ENCODE measurements at regions not wholly inside any gene's neighbourhood (a gene's known extent, or its start where the extent isn't known, plus 50 kb on each side); places are given as distances from the start of the nearest gene placed in this dataset.

DNA sequence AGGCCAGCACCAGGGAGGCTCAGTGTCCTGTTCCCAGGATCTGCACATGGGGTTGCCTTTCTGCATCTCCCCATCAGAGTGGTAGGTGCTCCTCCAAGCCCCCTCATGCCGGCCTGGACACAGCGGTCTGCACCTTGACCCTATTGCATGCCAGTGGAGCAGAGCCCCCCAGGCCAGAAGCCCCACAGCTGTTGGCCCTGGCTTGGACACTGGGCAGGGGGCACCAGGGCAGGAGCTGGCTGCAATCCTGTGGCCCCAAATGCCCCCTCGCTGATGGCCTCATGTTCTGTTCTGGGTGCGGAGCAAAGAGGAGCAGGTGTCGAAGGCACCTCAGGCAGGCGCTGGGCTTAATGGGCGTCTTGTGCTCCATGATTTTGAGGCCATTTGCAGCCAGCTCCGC lies 62.7 kb downstream of the CCDC74A start:
- Histone ChIP-seq H3K27ac (ENCODE audit: low read depth, low read length) (no peak overlapping the region), H2AK5ac (ENCODE audit: low read depth, low read length) (no peak overlapping the region), H3K4me3 (ENCODE audit: extremely low read depth in 1 of 4, insufficient read depth in 2 of 4, low read depth in 3 of 4, low read length in 4 of 4) (no peak overlapping the region), H3K18ac (ENCODE audit: extremely low read depth, low read length) (no peak overlapping the region), H3K79me1 (ENCODE audit: low read depth, low read length) (no peaks in the 10 kb centered on the region), H2AFZ (ENCODE audit: low read length) (no peak overlapping the region), H3K23me2 (ENCODE audit: low read depth, low read length) (no peaks in the 10 kb centered on the region), H2BK5ac (ENCODE audit: low read depth, low read length) (no peak overlapping the region), H3K4me2 (ENCODE audit: insufficient read depth in 1 of 2, low read depth in 2 of 2, low read length in 2 of 2) (no peak overlapping the region), H3K36me3 (ENCODE audit: control insufficient read depth in 2 of 4, insufficient read depth in 4 of 4, low read length in 3 of 4) (no peaks in the 10 kb centered on the region), H2BK120ac (replicated peaks; ENCODE audit: low read depth, low read length) (no peak overlapping the region), H4K91ac (replicated peaks; ENCODE audit: insufficient read length, low read length) (no peak overlapping the region), H2BK20ac (ENCODE audit: low read length) (no peak overlapping the region), H3K9ac (replicated peaks in 1 of 4; ENCODE audit: extremely low read depth in 1 of 4, low read depth in 3 of 4, low read length in 3 of 4) (no peak overlapping the region), H4K5ac (ENCODE audit: insufficient read length, low read depth, low read length) (no peak overlapping the region), H2BK12ac (ENCODE audit: low read depth, low read length) (no peak overlapping the region), H3K9me3 (ENCODE audit: insufficient read depth in 2 of 2, low read depth in 1 of 2, low read length in 1 of 2) (no peaks in the 10 kb centered on the region), H2BK15ac (ENCODE audit: low read length) (no peak overlapping the region), H3K14ac (ENCODE audit: insufficient read length) (no peak overlapping the region), H3K4ac (replicated peaks; ENCODE audit: insufficient read length, low read depth, low read length) (no peak overlapping the region), H3K23ac (ENCODE audit: insufficient read length) (no peak overlapping the region), H3K56ac (replicated peaks; ENCODE audit: insufficient read length, low read depth, low read length) (no peak overlapping the region), H4K8ac (ENCODE audit: extremely low read depth, insufficient read depth, low read length) (no peak overlapping the region), H4K20me1 (replicated peaks in 1 of 2; ENCODE audit: control insufficient read depth in 1 of 2, insufficient read depth in 2 of 2, low read length in 2 of 2) (no peaks in the 10 kb centered on the region), H3K27me3 (replicated peaks in 1 of 4; ENCODE audit: control insufficient read depth in 3 of 4, extremely low read depth in 1 of 4, insufficient read depth in 3 of 4, low read length in 3 of 4) (no peaks in the 10 kb centered on the region), H3K4me1 (replicated peaks in 1 of 4; ENCODE audit: control insufficient read depth in 3 of 4, insufficient read depth in 4 of 4, low read length in 3 of 4) (no peaks in the 10 kb centered on the region), H3K79me2 (ENCODE audit: control insufficient read depth in 1 of 2, insufficient read depth in 2 of 2, low read length in 2 of 2) (no peaks in the 10 kb centered on the region)
- no peak for DNase-seq (ENCODE audit: low read depth in 1 of 2, low spot score in 2 of 2)
- TF ChIP-seq KDM5A (IDR thresholded peaks at IDR 0.05; ENCODE audit: low read length), result no peak
- POLR2A ChIA-PET (ENCODE audit: partially characterized antibody), result no interaction called here
- WGBS, 2 experiments (ENCODE audit: extremely low coverage in 1 of 2, insufficient coverage in 1 of 2, insufficient read length in 1 of 2, insufficient replicate concordance in 2 of 2, low coverage in 1 of 2, low lambda C conversion rate in 2 of 2, missing lambda C conversion rate in 1 of 2), result 93% methylated on average over 8 of the region's 8 CpGs; no CpG with 5 or more reads in 1 of the 2 experiments
- CTCF ChIA-PET (ENCODE audit: partially characterized antibody), result interaction anchor here (0.6 to 2.1 kb wide), 3 partner anchors 15 to 98 kb away, joined by 4 to 5 read pairs (median 4); partner anchors contain the start of gene MZT2A
- FAIRE-seq, result no peak
